Tibial artery (tissue), 4 donors: ENCODE measurements at regions not wholly inside any gene's neighbourhood (a gene's known extent, or its start where the extent isn't known, plus 50 kb on each side); places are given as distances from the start of the nearest gene placed in this dataset.
A peak's percentile ranks its signal among the peaks of the same experiment; 100 is the strongest.

Source experiments
- DNase-seq, 2 donors: peaks; one replicate each; pipeline ENCODE4 v3.0.0-alpha.2; 2019
- H3K27ac ChIP-seq, 2 donors: fragments of 200-600 bp; sonication (generic) in 1 of 2; 1 replicate in 1 of 2; 2 replicates in 1 of 2; pipeline ENCODE4 v1.5.1; 2018 to 2019; ENCODE audit warnings: mild to moderate bottlenecking in 1 of 2
- H3K27me3 ChIP-seq, 2 donors: fragments of 200-600 bp; sonication (generic) in 1 of 2; one replicate each; pipeline versions ENCODE4 v1.5.1 to v1.6.0; 2016 to 2019
- H3K36me3 ChIP-seq, 3 donors: fragments of 200-600 bp; sonication (generic) in 2 of 3; one replicate each; pipeline ENCODE4 v1.5.1; 2016 to 2019; ENCODE audit warnings: mild to moderate bottlenecking in 2 of 3
- H3K4me1 ChIP-seq, 4 donors: fragments of 200-600 bp; sonication (generic) in 2 of 4; 1 replicate in 3 of 4; 2 replicates in 1 of 4; pipeline ENCODE4 v1.5.1; 2016 to 2019
- H3K4me3 ChIP-seq, 2 donors: fragments of 200-600 bp; sonication (generic) in 1 of 2; 1 replicate in 1 of 2; 2 replicates in 1 of 2; pipeline ENCODE4 v1.5.1; 2018 to 2019; ENCODE audit warnings: mild to moderate bottlenecking in 2 of 2
- H3K9me3 ChIP-seq, 3 donors: fragments of 200-600 bp; sonication (generic) in 1 of 3; one replicate each; pipeline ENCODE4 v1.5.1; 2016 to 2019
- intact Hi-C: fragments of 100-400 bp; cut with DNase I; formaldehyde crosslinking; loops from one replicate; pipeline ENCODE4 v1.15.0; 2023; ENCODE audit warnings: low total_unique reads
- TF ChIP-seq, protein P1 (sequence below), 2 experiments: fragments of 200-600 bp in 1 of 2; fragments of 450-650 bp in 1 of 2; IDR thresholded peaks; one replicate each; pipeline ENCODE4 v1.5.1; 2017 to 2019; ENCODE audit warnings: antibody characterized with exemption in 2 of 2, mild to moderate bottlenecking in 1 of 2, moderate library complexity in 1 of 2

- H3K27me3 ChIP-seq = no peaks in the 10 kb centered on the region
- TF ChIP-seq, protein P1, sequence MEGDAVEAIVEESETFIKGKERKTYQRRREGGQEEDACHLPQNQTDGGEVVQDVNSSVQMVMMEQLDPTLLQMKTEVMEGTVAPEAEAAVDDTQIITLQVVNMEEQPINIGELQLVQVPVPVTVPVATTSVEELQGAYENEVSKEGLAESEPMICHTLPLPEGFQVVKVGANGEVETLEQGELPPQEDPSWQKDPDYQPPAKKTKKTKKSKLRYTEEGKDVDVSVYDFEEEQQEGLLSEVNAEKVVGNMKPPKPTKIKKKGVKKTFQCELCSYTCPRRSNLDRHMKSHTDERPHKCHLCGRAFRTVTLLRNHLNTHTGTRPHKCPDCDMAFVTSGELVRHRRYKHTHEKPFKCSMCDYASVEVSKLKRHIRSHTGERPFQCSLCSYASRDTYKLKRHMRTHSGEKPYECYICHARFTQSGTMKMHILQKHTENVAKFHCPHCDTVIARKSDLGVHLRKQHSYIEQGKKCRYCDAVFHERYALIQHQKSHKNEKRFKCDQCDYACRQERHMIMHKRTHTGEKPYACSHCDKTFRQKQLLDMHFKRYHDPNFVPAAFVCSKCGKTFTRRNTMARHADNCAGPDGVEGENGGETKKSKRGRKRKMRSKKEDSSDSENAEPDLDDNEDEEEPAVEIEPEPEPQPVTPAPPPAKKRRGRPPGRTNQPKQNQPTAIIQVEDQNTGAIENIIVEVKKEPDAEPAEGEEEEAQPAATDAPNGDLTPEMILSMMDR (IDR thresholded peaks at IDR 0.05) = no peak
- no peak for DNase-seq
Observed at GRCh38 chr3:124455891-124456290, 274.4 kb upstream of the UMPS start.

GRCh38 chr3:124456506-124456905 lies 273.7 kb upstream of the UMPS start:
- Histone ChIP-seq H3K9me3 (no peaks in the 10 kb centered on the region), H3K4me3 (no peak overlapping the region), H3K27me3 (no peaks in the 10 kb centered on the region), H3K4me1 (peaks cover 0 to 11% (median 0%) of the 10 kb centered on the region in 4 donors), H3K27ac (no peak overlapping the region), H3K36me3 (peaks cover 17 to 37% (median 17%) of the 10 kb centered on the region in 3 donors)
- intact Hi-C loops = no loop called here
- TF ChIP-seq, protein P1 (IDR thresholded peaks at IDR 0.05) = no peak
- DNase-seq = no peak

More at GRCh38 chr3:124455891-124456290, 274.4 kb upstream of the UMPS start:
- H3K9me3 ChIP-seq = no peaks in the 10 kb centered on the region
- peaks cover 0 to 5% (median 0%) of the 10 kb centered on the region in 4 donors for H3K4me1 ChIP-seq
- no peak overlapping the region for H3K27ac ChIP-seq
- intact Hi-C loops = no loop called here
- no peak overlapping the region for H3K4me3 ChIP-seq
- peaks cover 17 to 41% (median 21%) of the 10 kb centered on the region in 3 donors for H3K36me3 ChIP-seq

- no peaks in the 10 kb centered on the region for H3K27me3 ChIP-seq
- peaks cover 13 to 54% (median 40%) of the 10 kb centered on the region in 3 donors for H3K36me3 ChIP-seq
- intact Hi-C loops = loop anchor here (10.0 kb wide), 1 partner anchor 445 kb away; no protein-coding TSS in a partner anchor
- no peak for DNase-seq
- H3K4me3 ChIP-seq = no peak overlapping the region
- H3K27ac ChIP-seq = no peak overlapping the region
- no peaks in the 10 kb centered on the region for H3K9me3 ChIP-seq
- peaks cover 0 to 30% (median 0%) of the 10 kb centered on the region in 4 donors for H3K4me1 ChIP-seq
- TF ChIP-seq, protein P1 (IDR thresholded peaks at IDR 0.05) = no peak
Observed at GRCh38 chr3:124459678-124460077, 270.6 kb upstream of the UMPS start.

- no peak for DNase-seq
- TF ChIP-seq, protein P1 (IDR thresholded peaks at IDR 0.05) = no peak
- peaks cover 13 to 46% (median 34%) of the 10 kb centered on the region in 3 donors for H3K36me3 ChIP-seq
- H3K27ac ChIP-seq = peak overlapping the region in 1 of 2 donors; percentile 25
- no peaks in the 10 kb centered on the region for H3K27me3 ChIP-seq
- intact Hi-C loops = loop anchor here (10.0 kb wide), 1 partner anchor 446 kb away; no protein-coding TSS in a partner anchor
- H3K9me3 ChIP-seq = no peaks in the 10 kb centered on the region
- H3K4me1 ChIP-seq = peaks cover 0 to 30% (median 0%) of the 10 kb centered on the region in 4 donors
- no peak overlapping the region for H3K4me3 ChIP-seq
Observed at GRCh38 chr3:124461126-124461525, 269.1 kb upstream of the UMPS start.

DNA sequence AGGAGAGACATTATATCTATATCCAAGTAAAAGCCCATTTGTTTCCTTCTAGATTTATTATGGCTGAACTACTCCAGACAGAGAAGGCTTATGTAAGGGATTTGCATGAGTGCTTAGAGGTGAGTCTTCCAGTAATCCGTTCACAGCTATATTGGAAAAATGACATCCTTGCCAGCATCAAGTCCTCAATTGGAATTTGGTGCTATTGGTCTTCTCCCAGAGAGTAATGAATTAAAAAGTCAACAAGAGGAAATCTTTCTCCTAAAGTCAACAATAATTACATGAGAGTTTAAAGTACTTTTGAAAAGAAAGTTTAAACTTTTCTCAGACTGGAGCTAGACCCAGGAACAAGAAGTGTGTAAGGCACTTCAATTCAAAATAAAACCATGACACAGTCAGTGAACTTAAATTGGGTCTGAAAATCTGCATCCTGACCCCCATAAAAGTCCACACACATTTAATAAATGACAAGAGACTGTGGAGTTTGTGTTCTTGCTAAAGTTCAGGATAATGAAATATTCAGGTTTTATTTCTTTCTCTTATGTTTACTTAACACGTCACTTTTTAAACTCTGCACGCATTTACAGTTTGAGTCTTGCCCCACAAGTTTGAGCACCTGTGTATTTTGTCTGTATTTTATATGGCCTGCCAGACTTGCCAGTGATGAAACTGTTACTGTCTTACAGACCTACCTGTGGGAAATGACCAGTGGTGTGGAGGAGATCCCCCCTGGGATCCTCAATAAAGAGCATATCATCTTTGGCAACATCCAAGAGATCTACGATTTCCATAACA lies 268.2 kb upstream of the UMPS start:
- intact Hi-C loops = loop anchor here (10.0 kb wide), 1 partner anchor 447 kb away; no protein-coding TSS in a partner anchor
- DNase-seq = no peak
- Histone ChIP-seq H3K4me3 (no peak overlapping the region), H3K4me1 (peaks cover 0 to 30% (median 0%) of the 10 kb centered on the region in 4 donors), H3K9me3 (no peaks in the 10 kb centered on the region), H3K27ac (peak overlapping the region in 1 of 2 donors; percentile 36), H3K27me3 (no peaks in the 10 kb centered on the region), H3K36me3 (peaks cover 7 to 38% (median 33%) of the 10 kb centered on the region in 3 donors)
- TF ChIP-seq, protein P1 (IDR thresholded peaks at IDR 0.05) = no peak
